K562 (cell line): ENCODE measurements at regions not wholly inside any gene's neighbourhood (a gene's known extent, or its start where the extent isn't known, plus 50 kb on each side); places are given as distances from the start of the nearest gene placed in this dataset.
A peak's percentile ranks its signal among the peaks of the same experiment; 100 is the strongest.

Source experiments
- ATAC-seq: fragments of 200-7000 bp; cut with Tn5 transposase; 3 replicates; pipeline ENCODE4 v1.9.1; 2020; ENCODE audit warnings: moderate library complexity
- BruUV-seq: library from RNA; stranded (reverse); fragments of 400-500 nt; replicated peaks from 2 replicates; lab custom pipeline; 2021; lab: Mats Ljungman, UMichigan
- CTCF ChIA-PET: fragments of 300-600 bp; formaldehyde crosslinking; extraction: SDS; loops from one replicate; lab custom pipeline; 2021; ENCODE audit warnings: low intra/inter-chr PET ratio; lab: Yijun Ruan, JAX
- POLR2A ChIA-PET: fragments of 300-600, 350-650 bp; sonication (Branson Sonifier 250); formaldehyde crosslinking; extraction: SDS; loops from one replicate; lab custom pipeline; 2021; ENCODE audit warnings: antibody characterized with exemption, inconsistent platforms; lab: Yijun Ruan, JAX
- DNase-seq, 4 experiments: peaks; one replicate each; pipeline versions ENCODE4 v3.0.0 to v3.0.0-alpha.2; 2011 to 2018; ENCODE audit warnings: low spot score in 3 of 4, mixed read lengths in 3 of 4; ENCODE audit errors: extremely low read depth in 1 of 4
- FAIRE-seq: peaks from 2 replicates; lab custom pipeline; 2011; peaks lifted over from hg19 to GRCh38; lab: Jason Lieb, UNC
- H2AFZ ChIP-seq: 2 replicates; pipeline ENCODE4 v1.6.0; 2011; ENCODE audit warnings: low read depth, low read length, control low read depth, inconsistent platforms
- H3K27ac ChIP-seq: fragments of 200-600 bp; 3 replicates; pipeline ENCODE4 v1.8.0; 2011; ENCODE audit warnings: low read depth, mild to moderate bottlenecking, control low read depth, inconsistent platforms, low read length, moderate library complexity, mixed read lengths; ENCODE audit errors: extremely low read depth
- H3K27me3 ChIP-seq, 2 experiments: fragments of 300-600 bp in 1 of 2; 2 replicates in 1 of 2; 3 replicates in 1 of 2; pipeline versions ENCODE4 v1.6.0 to v1.8.0; 2011; ENCODE audit warnings: inconsistent platforms in 2 of 2, low read length in 2 of 2, mild to moderate bottlenecking in 1 of 2, mixed read lengths in 1 of 2, moderate library complexity in 1 of 2; ENCODE audit not compliant: control insufficient read depth in 2 of 2, insufficient read depth in 2 of 2
- H3K36me3 ChIP-seq: fragments of 300-600 bp; 3 replicates; pipeline ENCODE4 v1.8.0; 2011; ENCODE audit warnings: mild to moderate bottlenecking, low read length, inconsistent platforms; ENCODE audit not compliant: control insufficient read depth, insufficient read depth
- H3K4me1 ChIP-seq, 2 experiments: fragments of 200-600 bp in 1 of 2; replicated peaks in 1 of 2; 2 replicates in 1 of 2; 3 replicates in 1 of 2; pipeline versions ENCODE4 v1.5.1 to v1.8.0; 2011; ENCODE audit warnings: inconsistent platforms in 2 of 2, low read length in 2 of 2, mild to moderate bottlenecking in 1 of 2, mixed read lengths in 1 of 2, moderate library complexity in 1 of 2; ENCODE audit not compliant: control insufficient read depth in 2 of 2, insufficient read depth in 2 of 2
- H3K4me2 ChIP-seq: 2 replicates; pipeline ENCODE4 v1.6.1; 2011; ENCODE audit warnings: low read length, control low read depth, inconsistent platforms, mixed read lengths; ENCODE audit not compliant: insufficient read depth
- H3K4me3 ChIP-seq: fragments of 200-600 bp; sonication (generic), shearing (Covaris generic); 2 replicates; pipeline ENCODE4 v1.5.1; 2016; ENCODE audit warnings: control low read depth, inconsistent platforms
- H3K79me2 ChIP-seq: fragments of 200-600 bp; 3 replicates; pipeline ENCODE4 v1.8.0; 2011; ENCODE audit warnings: low read length, inconsistent platforms; ENCODE audit not compliant: control insufficient read depth, insufficient read depth
- H3K9ac ChIP-seq, 2 experiments: 2 replicates each; pipeline versions ENCODE4 v1.6.0 to v1.6.1; 2011; ENCODE audit warnings: low read depth in 2 of 2, low read length in 2 of 2, control low read depth in 1 of 2, inconsistent platforms in 1 of 2, mild to moderate bottlenecking in 1 of 2, mixed read lengths in 1 of 2; ENCODE audit not compliant: insufficient read depth in 1 of 2
- H3K9me1 ChIP-seq: one replicate; pipeline ENCODE4 v1.6.0; 2011; ENCODE audit warnings: inconsistent platforms, mild to moderate bottlenecking, low read length, moderate library complexity; ENCODE audit not compliant: control insufficient read depth, insufficient read depth
- H3K9me3 ChIP-seq: replicated peaks from 2 replicates; pipeline ENCODE4 v1.5.1; 2011; ENCODE audit warnings: low read depth, low read length, inconsistent platforms; ENCODE audit not compliant: control insufficient read depth, insufficient read depth
- H4K20me1 ChIP-seq: replicated peaks from 2 replicates; pipeline ENCODE4 v1.6.1; 2011; ENCODE audit warnings: low read length, inconsistent platforms, mixed read lengths; ENCODE audit not compliant: control insufficient read depth, insufficient read depth
- ATF4 ChIP-seq: fragments of 450-650 bp; formaldehyde crosslinking; IDR thresholded peaks from 2 replicates; pipeline ENCODE4 v1.4.0; 2022; ENCODE audit warnings: mild to moderate bottlenecking, moderate library complexity
- C11orf30 ChIP-seq: fragments of 450-650 bp; IDR thresholded peaks from 2 replicates; pipeline ENCODE4 v1.6.1; 2016; ENCODE audit warnings: low read depth, mild to moderate bottlenecking
- FOXM1 ChIP-seq, 2 experiments: fragments of 450-650 bp in 1 of 2; sonication (generic) in 1 of 2; formaldehyde crosslinking in 1 of 2; IDR thresholded peaks; 2 replicates each; pipeline versions ENCODE4 v1.6.1 to v1.9.0; 2017 to 2022; ENCODE audit warnings: low read depth in 2 of 2, mild to moderate bottlenecking in 2 of 2, missing genetic modification reagents in 1 of 2, moderate library complexity in 1 of 2
- HINFP ChIP-seq: fragments of 450-650 bp; conservative IDR thresholded peaks from 2 replicates; pipeline ENCODE4 v1.6.1; 2016; ENCODE audit warnings: missing genetic modification characterization, low read depth, mild to moderate bottlenecking, control low read depth, missing compliant biosample characterization
- HMBOX1 ChIP-seq: sonication (generic); IDR thresholded peaks from 2 replicates; pipeline ENCODE4 v1.6.1; 2016
- HNRNPL ChIP-seq: fragments of 200-400 bp; formaldehyde crosslinking; IDR thresholded peaks from 2 replicates; pipeline ENCODE4 v1.6.1; 2017; ENCODE audit warnings: low read depth, mild to moderate bottlenecking, low read length
- KLF10 ChIP-seq: fragments of 250-450 bp; sonication (Bioruptor Pico); IDR thresholded peaks from 2 replicates; pipeline ENCODE4 v1.6.1; 2021; ENCODE audit warnings: matching md5 sums
- MAFG ChIP-seq: fragments of 450-650 bp; conservative IDR thresholded peaks from 2 replicates; pipeline ENCODE4 v1.6.1; 2016; ENCODE audit warnings: missing genetic modification characterization, missing compliant biosample characterization
- NCOA2 ChIP-seq, 2 experiments: fragments of 450-650 bp; IDR thresholded peaks; 2 replicates each; pipeline ENCODE4 v1.6.1; 2018; ENCODE audit warnings: mild to moderate bottlenecking in 2 of 2, moderate library complexity in 1 of 2; ENCODE audit not compliant: partially characterized antibody in 2 of 2
- SIX5 ChIP-seq, 2 experiments: IDR thresholded peaks; 2 replicates each; pipeline ENCODE4 v1.6.1; 2011; ENCODE audit warnings: low read length in 2 of 2, borderline replicate concordance in 1 of 2, low read depth in 1 of 2, mild to moderate bottlenecking in 1 of 2, moderate library complexity in 1 of 2; ENCODE audit not compliant: insufficient read depth in 1 of 2
- SP2 ChIP-seq: IDR thresholded peaks from 2 replicates; pipeline ENCODE4 v1.6.1; 2011; ENCODE audit warnings: mild to moderate bottlenecking, low read depth, low read length, moderate library complexity; ENCODE audit not compliant: poor library complexity, severe bottlenecking; ENCODE audit errors: extremely low read depth
- TGIF2 ChIP-seq: sonication (generic); formaldehyde crosslinking; IDR thresholded peaks from 2 replicates; pipeline ENCODE4 v1.8.1; 2022; ENCODE audit warnings: mild to moderate bottlenecking, missing genetic modification reagents, moderate library complexity
- ZNF316 ChIP-seq: fragments of 450-650 bp; IDR thresholded peaks from 2 replicates; pipeline ENCODE4 v1.6.1; 2016
- ZNF586 ChIP-seq: fragments of 450-650 bp; formaldehyde crosslinking; conservative IDR thresholded peaks from 2 replicates; pipeline ENCODE4 v1.4.0; 2020; ENCODE audit warnings: mild to moderate bottlenecking, moderate library complexity
- WGBS: fragments of 100-300 bp; shearing (Covaris generic); methylation state at CpG from one replicate; pipeline ENCODE4 v1.1.6; 2016; ENCODE audit warnings: low coverage, mixed read lengths; ENCODE audit not compliant: insufficient coverage; ENCODE audit errors: missing lambda C conversion rate; 5-methylcytosine and 5-hydroxymethylcytosine counted together
- in situ Hi-C: fragments of 300-500 bp; cut with MboI; formaldehyde crosslinking; loops from 4 replicates; pipeline ENCODE4 v1.15.0; 2018; ENCODE audit warnings: inconsistent platforms, mixed read lengths
- intact Hi-C: fragments of 100-400 bp; cut with micrococcal nuclease; formaldehyde crosslinking; loops from 2 replicates; pipeline ENCODE4 v1.14.2; 2022

- TF ChIP-seq HINFP (tag) (no peak), ZNF586 (CRISPR knock-in tag) (no peak), ATF4 (CRISPR knock-in tag) (no peak), HMBOX1 (no peak), TGIF2 (CRISPR knock-in tag) (no peak), ZNF316 (no peak), SP2 (no peak)
Observed at GRCh38 chr1:157315544-157315943, 177.3 kb upstream of the ETV3 start (continued).

- CTCF ChIA-PET = interaction anchor here (0.9 kb wide), 1 partner anchor 176 kb away, joined by 4 read pairs; no protein-coding TSS in a partner anchor
- no peak for DNase-seq
- intact Hi-C loops (loop anchor here (5.0 kb wide), 2 partner anchors 33 to 53 kb away; no protein-coding TSS in a partner anchor), in situ Hi-C loops (loop anchor here (5.0 kb wide), 1 partner anchor 178 kb away; no protein-coding TSS in a partner anchor)
- TF ChIP-seq C11orf30 (peak; percentile 61; the same call in 1 of the 2 replicates), KLF10 (CRISPR knock-in tag) (no peak), MAFG (tag) (0 out of 2 replicates have a peak, but pooled peaks have one; percentile 11), SIX5 (IDR thresholded peaks at IDR 0.05; ENCODE audit: borderline replicate concordance in 1 of 2, insufficient read depth in 1 of 2, low read depth in 1 of 2, low read length in 2 of 2) (no peak), NCOA2 (IDR thresholded peaks at IDR 0.05; ENCODE audit: partially characterized antibody in 2 of 2) (no peak), HNRNPL (no peak), ZNF316 (peak; percentile 82), FOXM1 (IDR thresholded peaks at IDR 0.05; ENCODE audit: low read depth) (no peak), FOXM1 (CRISPR knock-in tag; IDR thresholded peaks at IDR 0.05; ENCODE audit: low read depth) (no peak)
- no peaks in the 10 kb centered on the region for H3K9me1 ChIP-seq
- H3K36me3 ChIP-seq = no peaks in the 10 kb centered on the region
- no peaks in the 10 kb centered on the region for H3K27me3 ChIP-seq
- BruUV-seq = no TSS peak
- no peaks in the 10 kb centered on the region for H3K79me2 ChIP-seq
- H3K9ac ChIP-seq = no peak overlapping the region
- WGBS = 25% methylated on average over 2 of the region's 2 CpGs
- H3K4me3 ChIP-seq = no peak overlapping the region
- peaks cover 10 to 21% of the 10 kb centered on the region in 2 experiments; a peak in 4 of 5 replicates for H3K4me1 ChIP-seq
- no peak overlapping the region for H3K4me2 ChIP-seq
- no peak overlapping the region for H2AFZ ChIP-seq
- no peak for ATAC-seq
- H3K27ac ChIP-seq = no peak overlapping the region
- no peak for FAIRE-seq
- POLR2A ChIA-PET = interaction anchor here (1.2 kb wide), 1 partner anchor 12 kb away, joined by 3 read pairs; no protein-coding TSS in a partner anchor
- H3K9me3 ChIP-seq = peaks cover 6% of the 10 kb centered on the region
- no peaks in the 10 kb centered on the region for H4K20me1 ChIP-seq
Observed at GRCh38 chr1:157314408-157314807, 176.2 kb upstream of the ETV3 start.
